ENCODE measurements at regions not wholly inside any gene's neighbourhood (a gene's known extent, or its start where the extent isn't known, plus 50 kb on each side); places are given as distances from the start of the nearest gene placed in this dataset.

DNA sequence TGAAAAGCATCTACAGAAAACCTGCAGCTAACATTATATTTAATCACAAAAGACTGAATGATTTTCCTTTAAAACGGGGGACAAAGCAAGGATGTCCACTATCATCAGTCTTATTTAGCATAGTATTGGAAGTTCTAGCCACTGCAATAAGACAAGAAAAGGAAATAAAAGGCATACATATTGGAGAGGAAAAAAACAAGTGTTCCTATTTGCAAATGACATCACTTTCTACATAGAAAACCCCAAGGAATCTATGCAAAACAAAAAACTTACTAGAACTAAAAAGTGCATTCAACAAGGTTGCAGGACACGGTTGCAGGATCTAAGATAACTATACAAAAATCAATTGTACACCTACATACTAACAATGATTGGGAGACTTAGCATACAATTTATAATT lies 101.6 kb upstream of the MEF2A start:
- H3K9me3 ChIP-seq (ENCODE audit: insufficient read depth in 2 of 2, low read depth in 1 of 2, low read length in 1 of 2): peaks cover 0 to 5% of the 10 kb centered on the region in 2 experiments; a peak in 2 of 4 replicates
- H4K20me1 ChIP-seq (replicated peaks in 1 of 2; ENCODE audit: control insufficient read depth in 1 of 2, insufficient read depth in 2 of 2, low read length in 2 of 2): no peaks in the 10 kb centered on the region
- no peak for FAIRE-seq
- H2AK5ac ChIP-seq (ENCODE audit: low read depth, low read length): no peak overlapping the region
- H3K79me1 ChIP-seq (ENCODE audit: low read depth, low read length): no peaks in the 10 kb centered on the region
- WGBS, 2 experiments (ENCODE audit: extremely low coverage in 1 of 2, insufficient coverage in 1 of 2, insufficient read length in 1 of 2, insufficient replicate concordance in 2 of 2, low coverage in 1 of 2, low lambda C conversion rate in 2 of 2, missing lambda C conversion rate in 1 of 2): 89% methylated on average over 2 of the region's 2 CpGs; no CpG with 5 or more reads in 1 of the 2 experiments
- no peak overlapping the region for H2BK5ac ChIP-seq (ENCODE audit: low read depth, low read length)
- H3K23me2 ChIP-seq (ENCODE audit: low read depth, low read length): no peaks in the 10 kb centered on the region
- H3K4me3 ChIP-seq (ENCODE audit: extremely low read depth in 1 of 4, insufficient read depth in 2 of 4, low read depth in 3 of 4, low read length in 4 of 4): no peak overlapping the region
- no peaks in the 10 kb centered on the region for H3K4me1 ChIP-seq (replicated peaks in 1 of 4; ENCODE audit: control insufficient read depth in 3 of 4, insufficient read depth in 4 of 4, low read length in 3 of 4)
- H3K4ac ChIP-seq (replicated peaks; ENCODE audit: insufficient read length, low read depth, low read length): no peak overlapping the region
- H4K91ac ChIP-seq (replicated peaks; ENCODE audit: insufficient read length, low read length): no peak overlapping the region
- H3K79me2 ChIP-seq (ENCODE audit: control insufficient read depth in 1 of 2, insufficient read depth in 2 of 2, low read length in 2 of 2): no peaks in the 10 kb centered on the region
- H3K23ac ChIP-seq (ENCODE audit: insufficient read length): no peak overlapping the region
- H2BK12ac ChIP-seq (ENCODE audit: low read depth, low read length): no peak overlapping the region
- no peaks in the 10 kb centered on the region for H3K36me3 ChIP-seq (ENCODE audit: control insufficient read depth in 2 of 4, insufficient read depth in 4 of 4, low read length in 3 of 4)
- no peak overlapping the region for H3K56ac ChIP-seq (replicated peaks; ENCODE audit: insufficient read length, low read depth, low read length)
- H2BK15ac ChIP-seq (ENCODE audit: low read length): no peak overlapping the region
- ChIA-PET CTCF (ENCODE audit: partially characterized antibody) (no interaction called here), POLR2A (ENCODE audit: partially characterized antibody) (no interaction called here)
- no peak overlapping the region for H2BK20ac ChIP-seq (ENCODE audit: low read length)
- no peak overlapping the region for H3K4me2 ChIP-seq (ENCODE audit: insufficient read depth in 1 of 2, low read depth in 2 of 2, low read length in 2 of 2)
- no peak overlapping the region for H2AFZ ChIP-seq (ENCODE audit: low read length)
- no peak overlapping the region for H4K8ac ChIP-seq (ENCODE audit: extremely low read depth, insufficient read depth, low read length)
- H3K9ac ChIP-seq (replicated peaks in 1 of 4; ENCODE audit: extremely low read depth in 1 of 4, low read depth in 3 of 4, low read length in 3 of 4): no peak overlapping the region
- no peak overlapping the region for H3K18ac ChIP-seq (ENCODE audit: extremely low read depth, low read length)
- H3K27me3 ChIP-seq (replicated peaks in 1 of 4; ENCODE audit: control insufficient read depth in 3 of 4, extremely low read depth in 1 of 4, insufficient read depth in 3 of 4, low read length in 3 of 4): no peaks in the 10 kb centered on the region
- H2BK120ac ChIP-seq (replicated peaks; ENCODE audit: low read depth, low read length): no peak overlapping the region
- no peak for DNase-seq (ENCODE audit: low read depth in 1 of 2, low spot score in 2 of 2)
- no peak overlapping the region for H3K27ac ChIP-seq (ENCODE audit: low read depth, low read length)
- no peak overlapping the region for H3K14ac ChIP-seq (ENCODE audit: insufficient read length)
- no peak overlapping the region for H4K5ac ChIP-seq (ENCODE audit: insufficient read length, low read depth, low read length)
- no peak for TF ChIP-seq BCL11A (IDR thresholded peaks at IDR 0.05; ENCODE audit: low read depth in 2 of 2, low read length in 2 of 2)
- no peak for TF ChIP-seq CTCF (IDR thresholded peaks at IDR 0.05; ENCODE audit: control extremely low read depth in 1 of 3, insufficient read depth in 1 of 3, low read depth in 1 of 3, low read length in 3 of 3)
- no peak for TF ChIP-seq CHD2 (IDR thresholded peaks at IDR 0.05; ENCODE audit: low read length)
- TF ChIP-seq CHD1 (IDR thresholded peaks at IDR 0.05; ENCODE audit: low read depth, low read length): no peak
- no peak for TF ChIP-seq BACH1 (IDR thresholded peaks at IDR 0.05; ENCODE audit: low read length)
- TF ChIP-seq RXRA (IDR thresholded peaks at IDR 0.05; ENCODE audit: insufficient read depth, low read depth, low read length): no peak
- TF ChIP-seq MAFK (IDR thresholded peaks at IDR 0.05; ENCODE audit: low read depth, low read length): no peak
- no peak for TF ChIP-seq PHF8 (conservative IDR thresholded peaks at IDR 0.05; ENCODE audit: low read depth, low read length)
- TF ChIP-seq, protein P1, sequence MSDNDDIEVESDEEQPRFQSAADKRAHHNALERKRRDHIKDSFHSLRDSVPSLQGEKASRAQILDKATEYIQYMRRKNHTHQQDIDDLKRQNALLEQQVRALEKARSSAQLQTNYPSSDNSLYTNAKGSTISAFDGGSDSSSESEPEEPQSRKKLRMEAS (IDR thresholded peaks at IDR 0.05): no peak
- no peak for TF ChIP-seq SIX5 (IDR thresholded peaks at IDR 0.05; ENCODE audit: low read depth, low read length)
- TF ChIP-seq, protein P2, sequence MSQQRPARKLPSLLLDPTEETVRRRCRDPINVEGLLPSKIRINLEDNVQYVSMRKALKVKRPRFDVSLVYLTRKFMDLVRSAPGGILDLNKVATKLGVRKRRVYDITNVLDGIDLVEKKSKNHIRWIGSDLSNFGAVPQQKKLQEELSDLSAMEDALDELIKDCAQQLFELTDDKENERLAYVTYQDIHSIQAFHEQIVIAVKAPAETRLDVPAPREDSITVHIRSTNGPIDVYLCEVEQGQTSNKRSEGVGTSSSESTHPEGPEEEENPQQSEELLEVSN (IDR thresholded peaks at IDR 0.05): no peak
- TF ChIP-seq CTBP2 (IDR thresholded peaks at IDR 0.05; ENCODE audit: borderline replicate concordance, insufficient read depth, insufficient read length, low read length): no peak

Measured in H1 (cell line).